Kidney epithelial cell (primary cell): ENCODE measurements at regions not wholly inside any gene's neighbourhood (a gene's known extent, or its start where the extent isn't known, plus 50 kb on each side); places are given as distances from the start of the nearest gene placed in this dataset.

ENCODE experiments used
- DNase-seq: peaks from one replicate; pipeline ENCODE4 v3.0.0-alpha.2; 2010; ENCODE audit warnings: low read depth
- H3K27me3 ChIP-seq: 2 replicates; pipeline ENCODE4 v1.6.0; 2011; ENCODE audit warnings: low read length; ENCODE audit not compliant: control insufficient read depth, insufficient read depth
- H3K36me3 ChIP-seq: 2 replicates; pipeline ENCODE4 v1.5.1; 2011; ENCODE audit warnings: low read length; ENCODE audit not compliant: control insufficient read depth, insufficient read depth
- H3K4me3 ChIP-seq: 2 replicates; pipeline ENCODE4 v1.5.1; 2011; ENCODE audit warnings: low read depth, mild to moderate bottlenecking, control low read depth, low read length
- CTCF ChIP-seq: IDR thresholded peaks from 2 replicates; pipeline ENCODE4 v1.5.1; 2011; ENCODE audit warnings: mild to moderate bottlenecking, moderate library complexity, low read length, control low read depth, inconsistent platforms; ENCODE audit not compliant: insufficient read depth, poor library complexity, severe bottlenecking

GRCh38 chr16:64880006-64880405 is 241.9 kb downstream of the CDH11 start:
- DNase-seq: no peak
- no peaks in the 10 kb centered on the region for H3K27me3 ChIP-seq
- no peaks in the 10 kb centered on the region for H3K36me3 ChIP-seq
- TF ChIP-seq CTCF: no peak
- H3K4me3 ChIP-seq: no peak overlapping the region

DNA sequence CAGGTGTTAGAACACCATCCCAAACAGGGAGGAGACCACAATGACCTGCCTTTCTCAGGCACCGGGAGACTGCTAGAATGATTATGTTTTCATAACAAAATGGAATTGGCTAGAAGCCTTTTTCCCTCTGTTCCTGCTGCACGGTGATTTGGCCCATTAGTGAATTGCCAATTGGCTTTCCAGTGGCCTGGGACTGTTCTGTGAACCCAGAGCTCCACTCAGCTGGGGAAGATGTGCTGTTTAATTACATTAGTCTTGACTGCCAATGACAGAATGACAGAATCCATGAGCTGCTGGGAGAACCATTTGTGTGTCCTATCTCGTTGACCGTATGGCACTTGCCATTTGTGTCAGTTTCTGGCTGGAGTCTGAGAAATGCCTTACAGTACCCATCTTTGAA is 242.9 kb downstream of the CDH11 start:
- no peaks in the 10 kb centered on the region for H3K27me3 ChIP-seq
- no peaks in the 10 kb centered on the region for H3K36me3 ChIP-seq
- DNase-seq: no peak
- TF ChIP-seq CTCF: no peak
- no peak overlapping the region for H3K4me3 ChIP-seq

GRCh38 chr16:64872101-64872500 is 249.8 kb downstream of the CDH11 start:
- Histone ChIP-seq H3K4me3 (no peak overlapping the region), H3K27me3 (no peaks in the 10 kb centered on the region), H3K36me3 (no peaks in the 10 kb centered on the region)
- TF ChIP-seq CTCF: no peak
- DNase-seq: no peak

DNA sequence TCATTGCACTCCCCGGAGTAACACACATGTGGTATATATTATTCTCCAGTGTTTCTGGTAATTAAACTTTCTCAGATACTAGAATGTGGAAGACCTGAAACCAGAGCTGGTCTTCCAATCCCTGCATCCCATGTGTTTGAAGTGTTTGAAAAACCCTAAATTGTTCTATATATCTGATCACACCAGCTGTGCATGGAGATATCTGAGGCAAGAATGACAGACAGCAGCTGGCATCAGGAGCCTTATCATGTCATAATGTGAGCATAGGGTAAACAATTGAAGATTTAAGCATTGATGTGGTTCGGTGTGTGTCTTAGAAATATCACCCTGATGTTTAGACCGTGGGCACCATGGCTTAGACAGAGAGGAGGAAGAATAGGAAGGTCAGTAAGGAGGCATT is 251.0 kb downstream of the CDH11 start:
- no peak for TF ChIP-seq CTCF
- Histone ChIP-seq H3K36me3 (no peaks in the 10 kb centered on the region), H3K27me3 (no peaks in the 10 kb centered on the region), H3K4me3 (no peak overlapping the region)
- DNase-seq: no peak

DNA sequence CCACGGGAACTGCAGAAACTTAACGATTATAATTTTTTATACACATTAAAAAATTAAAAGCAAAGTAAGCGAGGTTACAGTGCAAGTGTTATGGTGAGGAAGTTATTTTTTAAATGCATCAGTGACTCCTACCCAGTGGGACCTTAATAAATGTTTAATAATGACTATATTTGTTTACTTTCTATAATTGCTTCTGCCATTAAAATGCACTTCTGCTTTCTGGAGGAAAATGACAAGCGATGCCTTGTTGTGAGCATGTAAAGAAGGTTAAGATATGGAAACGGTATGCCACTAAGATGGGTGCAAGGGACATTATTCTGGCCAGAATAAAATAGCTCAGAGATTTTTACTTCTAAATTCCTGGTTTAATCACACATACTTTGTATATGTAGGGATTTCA is 252.1 kb downstream of the CDH11 start:
- Histone ChIP-seq H3K4me3 (no peak overlapping the region), H3K36me3 (no peaks in the 10 kb centered on the region), H3K27me3 (no peaks in the 10 kb centered on the region)
- no peak for TF ChIP-seq CTCF
- no peak for DNase-seq

DNA sequence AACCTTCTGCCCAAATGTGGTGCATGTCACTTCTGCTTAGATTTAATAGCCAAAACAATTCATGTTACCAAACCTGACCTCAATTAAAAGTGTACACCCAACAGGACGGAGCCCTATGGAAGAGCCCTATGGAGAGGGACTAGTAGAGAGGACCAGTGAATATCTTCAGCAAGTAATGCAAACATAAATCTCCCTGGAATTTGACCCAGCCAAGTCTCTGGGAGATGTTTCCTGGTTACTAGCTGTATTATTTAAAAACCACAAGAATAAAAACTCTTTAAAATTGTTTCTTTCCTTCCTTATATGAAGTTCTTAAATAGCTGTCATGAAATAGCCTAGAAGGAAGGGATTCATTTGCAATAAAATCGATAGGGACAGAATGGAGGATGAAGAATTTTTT is 255.8 kb downstream of the CDH11 start:
- DNase-seq: no peak

More for the DNA sequence above, 255.8 kb downstream of the CDH11 start:
- H3K36me3 ChIP-seq: no peaks in the 10 kb centered on the region
- H3K27me3 ChIP-seq: no peaks in the 10 kb centered on the region
- no peak overlapping the region for H3K4me3 ChIP-seq
- TF ChIP-seq CTCF: no peak
